Naive thymus-derived CD4-positive, alpha-beta T cell (primary cell): ENCODE measurements at regions not wholly inside any gene's neighbourhood (a gene's known extent, or its start where the extent isn't known, plus 50 kb on each side); places are given as distances from the start of the nearest gene placed in this dataset.

ENCODE experiments used
- ATAC-seq: fragments of 150-1000 bp; cut with Tn5 transposase; 2 replicates; pipeline ENCODE4 v1.10.0; 2021; ENCODE audit warnings: mild to moderate bottlenecking, moderate library complexity
- CTCF ChIA-PET: fragments of 350-600 bp; sonication (Branson Sonifier 250); formaldehyde crosslinking; loops from one replicate; lab custom pipeline; 2021; ENCODE audit warnings: antibody characterized with exemption; lab: Charles Lee
- POLR2A ChIA-PET: fragments of 350-600 bp; sonication (Branson Sonifier 250); formaldehyde crosslinking; loops from one replicate; lab custom pipeline; 2021; ENCODE audit warnings: antibody characterized with exemption, inconsistent platforms; lab: Charles Lee
- DNase-seq, 9 donors: peaks; one replicate each; pipeline versions ENCODE4 v3.0.0 to v3.0.0-alpha.2; 2020 to 2022; ENCODE audit warnings: mixed read lengths in 1 of 9
- H3K27ac ChIP-seq: one replicate; pipeline ENCODE4 v1.7.0; 2013; ENCODE audit warnings: mild to moderate bottlenecking, low read depth, low read length, moderate library complexity
- H3K27me3 ChIP-seq, 2 donors: one replicate each; pipeline ENCODE4 v1.7.0; 2013; ENCODE audit warnings: low read length in 2 of 2, mild to moderate bottlenecking in 2 of 2, moderate library complexity in 2 of 2; ENCODE audit not compliant: control insufficient read depth in 2 of 2, insufficient read depth in 2 of 2
- H3K36me3 ChIP-seq, 3 experiments: 1 replicate in 2 of 3; 2 replicates in 1 of 3; pipeline ENCODE4 v1.7.0; 2013; ENCODE audit warnings: low read length in 3 of 3, mild to moderate bottlenecking in 3 of 3, moderate library complexity in 1 of 3; ENCODE audit not compliant: insufficient read depth in 3 of 3, control insufficient read depth in 2 of 3
- H3K4me1 ChIP-seq, 2 donors: one replicate each; pipeline ENCODE4 v1.7.0; 2013; ENCODE audit warnings: low read length in 2 of 2, mild to moderate bottlenecking in 2 of 2, moderate library complexity in 1 of 2; ENCODE audit not compliant: control insufficient read depth in 2 of 2, insufficient read depth in 2 of 2
- H3K4me3 ChIP-seq: 2 replicates; pipeline ENCODE4 v1.7.0; 2013; ENCODE audit warnings: mild to moderate bottlenecking, low read length
- H3K9me3 ChIP-seq, 3 experiments: 1 replicate in 2 of 3; 2 replicates in 1 of 3; pipeline ENCODE4 v1.7.0; 2013; ENCODE audit warnings: low read length in 3 of 3; ENCODE audit not compliant: control insufficient read depth in 2 of 3
- H3K27ac Mint-ChIP-seq, 9 donors: one replicate each; pipeline ENCODE4 v1.8.0; 2020 to 2022; ENCODE audit warnings: mixed read lengths in 9 of 9, mild to moderate bottlenecking in 8 of 9, moderate library complexity in 5 of 9, inconsistent platforms in 2 of 9
- H3K27me3 Mint-ChIP-seq, 5 donors: one replicate each; pipeline ENCODE4 v1.8.0; 2021 to 2022; ENCODE audit warnings: mixed read lengths in 5 of 5, mild to moderate bottlenecking in 1 of 5
- H3K36me3 Mint-ChIP-seq, 5 donors: one replicate each; pipeline ENCODE4 v1.8.0; 2020 to 2022; ENCODE audit warnings: mixed read lengths in 5 of 5, mild to moderate bottlenecking in 3 of 5, inconsistent platforms in 1 of 5
- H3K4me1 Mint-ChIP-seq, 7 donors: one replicate each; pipeline ENCODE4 v1.8.0; 2020 to 2022; ENCODE audit warnings: mixed read lengths in 7 of 7, mild to moderate bottlenecking in 3 of 7, inconsistent platforms in 1 of 7
- H3K4me3 Mint-ChIP-seq, 10 donors: one replicate each; pipeline ENCODE4 v1.8.0; 2020 to 2022; ENCODE audit warnings: mild to moderate bottlenecking in 10 of 10, mixed read lengths in 10 of 10, moderate library complexity in 6 of 10, inconsistent platforms in 2 of 10
- H3K9me3 Mint-ChIP-seq, 11 donors: one replicate each; pipeline ENCODE4 v1.8.0; 2020 to 2022; ENCODE audit warnings: mixed read lengths in 11 of 11, mild to moderate bottlenecking in 4 of 11, inconsistent platforms in 1 of 11, moderate library complexity in 1 of 11
- intact Hi-C, 2 donors: fragments of 100-400 bp; cut with micrococcal nuclease; formaldehyde crosslinking; loops; one replicate each; pipeline ENCODE4 v1.15.1; 2023

DNA sequence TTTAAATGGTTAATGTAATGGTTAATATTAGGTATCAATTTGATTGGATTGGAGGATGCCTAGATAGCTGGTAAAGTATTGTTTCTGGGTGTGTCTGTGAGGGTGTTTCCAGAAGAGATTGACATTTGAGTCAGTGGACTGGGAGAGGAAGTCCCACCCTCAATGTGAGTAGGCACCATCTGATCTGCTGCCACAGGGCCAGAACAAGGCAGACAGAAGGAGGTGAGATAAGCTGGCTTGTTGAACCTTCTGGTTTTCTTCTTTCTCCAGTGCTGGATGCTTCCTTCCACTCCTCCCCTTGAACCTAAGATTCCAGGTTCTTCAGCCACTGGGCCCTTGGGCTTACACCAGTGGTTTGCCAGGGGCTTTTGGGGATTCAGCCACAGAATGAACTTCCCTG is 756.5 kb upstream of the LRFN5 start:
- H3K27ac Mint-ChIP-seq = no peak overlapping the region
- no peaks in the 10 kb centered on the region for H3K36me3 Mint-ChIP-seq
- H3K4me3 ChIP-seq = no peak overlapping the region
- CTCF ChIA-PET = no interaction called here
- H3K27ac ChIP-seq = no peak overlapping the region
- H3K36me3 ChIP-seq = no peaks in the 10 kb centered on the region
- no peak overlapping the region for H3K4me3 Mint-ChIP-seq
- DNase-seq (no peak), ATAC-seq (no peak)
- POLR2A ChIA-PET = no interaction called here
- no peaks in the 10 kb centered on the region for H3K27me3 Mint-ChIP-seq
- H3K9me3 ChIP-seq = peaks cover 0 to 4% (median 0%) of the 10 kb centered on the region in 3 experiments
- intact Hi-C loops = no loop called here
- no peaks in the 10 kb centered on the region for H3K4me1 Mint-ChIP-seq
- no peaks in the 10 kb centered on the region for H3K27me3 ChIP-seq
- H3K4me1 ChIP-seq = no peaks in the 10 kb centered on the region
- H3K9me3 Mint-ChIP-seq = peaks cover 0 to 5% (median 0%) of the 10 kb centered on the region in 11 donors

DNA sequence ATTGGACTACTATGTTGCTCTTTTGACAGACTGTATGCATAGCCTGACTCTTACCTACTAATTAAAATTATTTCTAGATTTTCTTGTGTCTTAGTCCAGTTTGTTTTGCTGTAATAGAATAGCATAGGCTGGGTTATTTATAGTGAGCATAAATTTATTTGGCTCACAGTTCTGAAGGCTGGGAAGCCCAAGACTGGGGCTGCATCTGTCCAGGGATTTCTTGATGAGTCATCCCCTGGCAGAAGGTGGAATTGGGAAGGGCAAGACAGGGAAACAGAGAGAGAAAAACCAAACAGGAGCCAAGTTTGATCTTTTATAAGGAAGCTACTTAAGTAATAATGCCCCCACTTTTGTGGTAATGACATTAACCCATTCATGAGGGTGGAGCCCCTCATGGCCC is 759.2 kb upstream of the LRFN5 start:
- CTCF ChIA-PET = no interaction called here
- Mint-ChIP-seq H3K9me3 (peaks cover 0 to 9% (median 2%) of the 10 kb centered on the region in 11 donors), H3K27me3 (no peaks in the 10 kb centered on the region), H3K36me3 (no peaks in the 10 kb centered on the region), H3K4me3 (no peak overlapping the region), H3K4me1 (no peaks in the 10 kb centered on the region), H3K27ac (no peak overlapping the region)
- Histone ChIP-seq H3K4me3 (no peak overlapping the region), H3K36me3 (no peaks in the 10 kb centered on the region), H3K27me3 (no peaks in the 10 kb centered on the region), H3K4me1 (no peaks in the 10 kb centered on the region), H3K9me3 (no peaks in the 10 kb centered on the region), H3K27ac (no peak overlapping the region)
- no peak for DNase-seq
- ATAC-seq = no peak
- intact Hi-C loops = no loop called here
- POLR2A ChIA-PET = no interaction called here

DNA sequence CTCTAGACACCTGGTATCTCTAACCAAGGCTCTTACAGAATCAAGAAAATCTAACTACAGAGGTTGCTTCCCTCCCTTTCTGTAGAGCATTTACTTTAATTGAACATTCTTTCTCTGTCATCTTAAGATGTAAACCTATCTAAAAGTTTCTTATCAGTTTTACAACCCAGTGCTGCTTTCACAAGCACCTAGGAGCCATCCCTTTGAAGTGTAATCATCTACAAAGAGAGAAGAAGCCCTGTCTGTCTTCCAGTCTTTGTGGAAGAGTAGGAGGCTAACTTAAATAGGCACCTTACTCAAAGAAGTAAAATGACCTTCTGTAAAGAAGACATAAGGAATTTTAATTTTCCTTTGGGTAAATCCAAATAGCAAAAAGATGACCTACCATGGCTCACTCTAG is 763.9 kb upstream of the LRFN5 start:
- H3K27me3 ChIP-seq = no peaks in the 10 kb centered on the region
- ChIA-PET CTCF (no interaction called here), POLR2A (no interaction called here)
- ATAC-seq (no peak), DNase-seq (no peak)
- H3K27ac Mint-ChIP-seq = no peak overlapping the region
- no peaks in the 10 kb centered on the region for H3K9me3 ChIP-seq
- intact Hi-C loops = no loop called here
- H3K36me3 Mint-ChIP-seq = peaks cover 0 to 6% (median 0%) of the 10 kb centered on the region in 5 donors
- no peak overlapping the region for H3K4me3 ChIP-seq
- no peaks in the 10 kb centered on the region for H3K4me1 Mint-ChIP-seq
- no peak overlapping the region for H3K27ac ChIP-seq
- H3K9me3 Mint-ChIP-seq = peaks cover 0 to 9% (median 3%) of the 10 kb centered on the region in 11 donors
- no peaks in the 10 kb centered on the region for H3K4me1 ChIP-seq
- H3K27me3 Mint-ChIP-seq = no peaks in the 10 kb centered on the region
- H3K4me3 Mint-ChIP-seq = no peak overlapping the region
- no peaks in the 10 kb centered on the region for H3K36me3 ChIP-seq

DNA sequence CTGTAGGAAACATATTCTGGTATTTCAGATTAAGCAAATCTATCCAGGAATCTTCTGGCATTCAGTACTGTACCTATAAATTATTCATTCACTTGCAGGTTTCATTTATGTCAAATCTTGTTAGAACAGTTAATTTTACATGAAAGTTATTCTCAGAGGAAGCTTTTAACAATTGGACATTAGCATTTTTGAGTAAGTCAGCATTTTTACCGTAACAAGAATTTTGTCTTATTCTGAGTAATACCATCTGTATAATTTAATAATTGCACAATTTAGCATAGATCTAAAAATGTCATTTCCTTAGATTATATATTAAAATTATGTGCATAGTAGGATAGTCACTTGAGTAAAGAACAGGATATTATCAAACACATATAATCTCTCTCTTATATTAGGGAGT is 764.8 kb upstream of the LRFN5 start:
- H3K27me3 Mint-ChIP-seq = no peaks in the 10 kb centered on the region
- no peaks in the 10 kb centered on the region for H3K9me3 ChIP-seq
- no peak overlapping the region for H3K4me3 Mint-ChIP-seq
- H3K27ac Mint-ChIP-seq = no peak overlapping the region
- intact Hi-C loops = no loop called here
- DNase-seq (no peak), ATAC-seq (no peak)
- ChIA-PET CTCF (no interaction called here), POLR2A (no interaction called here)
- no peaks in the 10 kb centered on the region for H3K4me1 ChIP-seq
- no peaks in the 10 kb centered on the region for H3K4me1 Mint-ChIP-seq
- H3K36me3 ChIP-seq = no peaks in the 10 kb centered on the region
- no peak overlapping the region for H3K27ac ChIP-seq
- H3K9me3 Mint-ChIP-seq = peaks cover 0 to 8% (median 2%) of the 10 kb centered on the region in 11 donors
- peaks cover 0 to 6% (median 0%) of the 10 kb centered on the region in 5 donors for H3K36me3 Mint-ChIP-seq
- H3K27me3 ChIP-seq = no peaks in the 10 kb centered on the region
- H3K4me3 ChIP-seq = no peak overlapping the region

DNA sequence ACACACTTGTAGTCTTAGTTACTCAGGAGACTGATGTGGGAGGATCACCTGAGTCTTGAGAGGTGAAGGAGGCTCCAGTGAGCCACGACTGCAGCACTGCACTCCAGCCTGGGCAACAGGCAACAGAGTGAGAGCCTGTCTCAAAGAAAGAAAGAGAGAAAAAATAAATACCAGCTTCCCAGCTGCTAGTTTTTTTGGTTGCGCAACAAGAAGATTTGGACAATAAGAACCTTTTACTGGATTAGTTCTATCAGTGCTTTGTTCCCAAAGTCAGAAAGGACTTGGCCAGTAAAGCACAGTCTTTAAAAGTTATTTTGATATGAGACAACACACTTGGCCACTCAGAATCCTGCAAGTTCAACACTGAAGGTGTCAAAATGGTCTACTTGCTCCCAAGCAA is 768.1 kb upstream of the LRFN5 start:
- H3K36me3 ChIP-seq = no peaks in the 10 kb centered on the region
- intact Hi-C loops = no loop called here
- no peak for DNase-seq
- no peak for ATAC-seq
- ChIA-PET CTCF (no interaction called here), POLR2A (no interaction called here)
- Mint-ChIP-seq H3K4me1 (no peaks in the 10 kb centered on the region), H3K4me3 (no peak overlapping the region), H3K27me3 (no peaks in the 10 kb centered on the region), H3K9me3 (peaks cover 0 to 10% (median 5%) of the 10 kb centered on the region in 11 donors), H3K36me3 (peaks cover 0 to 6% (median 0%) of the 10 kb centered on the region in 5 donors), H3K27ac (no peak overlapping the region)
- H3K4me1 ChIP-seq = no peaks in the 10 kb centered on the region
- H3K9me3 ChIP-seq = no peaks in the 10 kb centered on the region
- no peaks in the 10 kb centered on the region for H3K27me3 ChIP-seq
- H3K27ac ChIP-seq = no peak overlapping the region
- no peak overlapping the region for H3K4me3 ChIP-seq

- no peaks in the 10 kb centered on the region for H3K9me3 ChIP-seq
- no peaks in the 10 kb centered on the region for H3K27me3 ChIP-seq
- ChIA-PET CTCF (no interaction called here), POLR2A (no interaction called here)
- Mint-ChIP-seq H3K4me1 (no peaks in the 10 kb centered on the region), H3K4me3 (no peak overlapping the region), H3K27ac (no peak overlapping the region), H3K9me3 (peaks cover 1 to 13% (median 5%) of the 10 kb centered on the region in 11 donors), H3K36me3 (peaks cover 0 to 5% (median 0%) of the 10 kb centered on the region in 5 donors), H3K27me3 (no peaks in the 10 kb centered on the region)
- intact Hi-C loops = no loop called here
- no peak for DNase-seq
- H3K36me3 ChIP-seq = no peaks in the 10 kb centered on the region
- H3K27ac ChIP-seq = no peak overlapping the region
- no peak overlapping the region for H3K4me3 ChIP-seq
- ATAC-seq = no peak
- no peaks in the 10 kb centered on the region for H3K4me1 ChIP-seq
Measured at GRCh38 chr14:40806471-40806870, 800.2 kb upstream of the LRFN5 start.

DNA sequence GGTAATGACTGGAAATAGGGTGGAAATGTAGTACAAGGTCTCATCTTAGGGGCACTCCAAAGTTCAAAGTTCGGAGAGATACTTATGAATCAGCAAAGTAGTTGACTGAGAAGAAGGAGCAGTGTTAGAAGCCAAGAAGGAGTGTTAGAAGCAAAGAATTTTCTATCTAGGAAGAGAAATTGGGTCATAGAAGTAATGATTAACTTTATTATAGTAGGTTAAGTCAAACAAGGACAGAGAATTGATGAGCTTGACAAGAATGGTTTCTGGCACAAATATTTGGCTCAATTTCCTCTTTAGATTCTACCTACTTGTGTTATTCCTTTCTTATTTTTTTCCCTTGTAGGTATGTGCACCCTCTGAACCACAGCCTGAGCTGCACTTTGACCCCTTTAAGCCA is 810.5 kb upstream of the LRFN5 start:
- Mint-ChIP-seq H3K9me3 (peaks cover 0 to 16% (median 6%) of the 10 kb centered on the region in 11 donors), H3K4me1 (no peaks in the 10 kb centered on the region), H3K27me3 (no peaks in the 10 kb centered on the region), H3K4me3 (no peak overlapping the region), H3K36me3 (no peaks in the 10 kb centered on the region), H3K27ac (no peak overlapping the region)
- no peak for ATAC-seq
- no peak for DNase-seq
- ChIA-PET CTCF (no interaction called here), POLR2A (no interaction called here)
- Histone ChIP-seq H3K4me3 (no peak overlapping the region), H3K9me3 (no peaks in the 10 kb centered on the region), H3K27ac (no peak overlapping the region), H3K27me3 (no peaks in the 10 kb centered on the region), H3K36me3 (no peaks in the 10 kb centered on the region), H3K4me1 (no peaks in the 10 kb centered on the region)
- intact Hi-C loops = no loop called here
